Breast epithelium (tissue), 3 donors: ENCODE measurements at regions not wholly inside any gene's neighbourhood (a gene's known extent, or its start where the extent isn't known, plus 50 kb on each side); places are given as distances from the start of the nearest gene placed in this dataset.

Source experiments
- POLR2A ChIP-seq: fragments of 450-650 bp; IDR thresholded peaks from one replicate; pipeline ENCODE4 v1.6.1; 2016; ENCODE audit warnings: antibody characterized with exemption, mild to moderate bottlenecking, moderate library complexity
- POLR2AphosphoS5 ChIP-seq, 3 donors: sonication (generic); formaldehyde crosslinking; IDR thresholded peaks; one replicate each; pipeline ENCODE4 v1.6.1; 2017; ENCODE audit warnings: antibody characterized with exemption in 3 of 3
- TF ChIP-seq, protein P1 (sequence below), 3 donors: fragments of 450-650 bp; IDR thresholded peaks; one replicate each; pipeline ENCODE4 v1.5.1; 2016 to 2017; ENCODE audit warnings: antibody characterized with exemption in 3 of 3, mild to moderate bottlenecking in 3 of 3, moderate library complexity in 3 of 3

DNA sequence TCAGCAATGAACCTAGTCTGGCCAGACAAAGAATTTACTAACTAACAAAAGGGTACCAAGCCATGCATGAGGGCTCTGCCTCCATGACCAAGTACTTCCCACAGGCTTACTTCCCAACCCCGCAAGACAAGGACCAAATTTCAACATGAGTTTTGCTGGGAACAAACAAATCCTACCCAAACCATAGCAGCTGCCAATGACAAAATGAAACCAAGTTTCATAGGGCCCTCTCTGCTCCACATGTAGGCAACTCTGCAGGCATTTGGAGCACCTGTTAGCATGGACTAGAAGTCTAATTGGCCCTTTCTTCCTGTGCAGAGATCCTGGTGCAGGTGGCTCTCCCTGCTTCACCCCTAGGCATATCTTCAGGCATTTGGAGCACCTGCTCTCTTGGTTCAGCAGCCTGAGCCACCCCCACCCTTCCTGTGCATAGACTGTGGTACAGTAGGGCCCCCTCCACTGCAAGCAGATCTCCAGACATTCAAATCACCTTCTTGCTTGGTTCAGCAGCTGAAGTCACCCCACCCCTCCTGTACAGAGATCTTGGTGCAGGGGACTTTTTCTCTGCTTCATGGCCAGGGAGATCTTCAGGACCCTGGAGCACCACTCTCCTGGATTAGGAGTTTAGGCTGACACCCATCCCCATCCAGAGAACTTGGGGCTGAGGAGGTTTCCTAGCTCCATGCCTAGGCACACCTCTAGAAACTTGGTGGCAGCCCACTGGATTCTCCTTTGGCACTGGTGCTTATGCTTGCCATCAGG is 308.7 kb downstream of the RPAP3 start:
- TF ChIP-seq, protein P1, sequence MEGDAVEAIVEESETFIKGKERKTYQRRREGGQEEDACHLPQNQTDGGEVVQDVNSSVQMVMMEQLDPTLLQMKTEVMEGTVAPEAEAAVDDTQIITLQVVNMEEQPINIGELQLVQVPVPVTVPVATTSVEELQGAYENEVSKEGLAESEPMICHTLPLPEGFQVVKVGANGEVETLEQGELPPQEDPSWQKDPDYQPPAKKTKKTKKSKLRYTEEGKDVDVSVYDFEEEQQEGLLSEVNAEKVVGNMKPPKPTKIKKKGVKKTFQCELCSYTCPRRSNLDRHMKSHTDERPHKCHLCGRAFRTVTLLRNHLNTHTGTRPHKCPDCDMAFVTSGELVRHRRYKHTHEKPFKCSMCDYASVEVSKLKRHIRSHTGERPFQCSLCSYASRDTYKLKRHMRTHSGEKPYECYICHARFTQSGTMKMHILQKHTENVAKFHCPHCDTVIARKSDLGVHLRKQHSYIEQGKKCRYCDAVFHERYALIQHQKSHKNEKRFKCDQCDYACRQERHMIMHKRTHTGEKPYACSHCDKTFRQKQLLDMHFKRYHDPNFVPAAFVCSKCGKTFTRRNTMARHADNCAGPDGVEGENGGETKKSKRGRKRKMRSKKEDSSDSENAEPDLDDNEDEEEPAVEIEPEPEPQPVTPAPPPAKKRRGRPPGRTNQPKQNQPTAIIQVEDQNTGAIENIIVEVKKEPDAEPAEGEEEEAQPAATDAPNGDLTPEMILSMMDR (IDR thresholded peaks at IDR 0.05): no peak
- no peak for TF ChIP-seq POLR2A
- no peak for TF ChIP-seq POLR2AphosphoS5 (IDR thresholded peaks at IDR 0.05)
